ENCODE measurements at regions not wholly inside any gene's neighbourhood (a gene's known extent, or its start where the extent isn't known, plus 50 kb on each side); places are given as distances from the start of the nearest gene placed in this dataset.

DNA sequence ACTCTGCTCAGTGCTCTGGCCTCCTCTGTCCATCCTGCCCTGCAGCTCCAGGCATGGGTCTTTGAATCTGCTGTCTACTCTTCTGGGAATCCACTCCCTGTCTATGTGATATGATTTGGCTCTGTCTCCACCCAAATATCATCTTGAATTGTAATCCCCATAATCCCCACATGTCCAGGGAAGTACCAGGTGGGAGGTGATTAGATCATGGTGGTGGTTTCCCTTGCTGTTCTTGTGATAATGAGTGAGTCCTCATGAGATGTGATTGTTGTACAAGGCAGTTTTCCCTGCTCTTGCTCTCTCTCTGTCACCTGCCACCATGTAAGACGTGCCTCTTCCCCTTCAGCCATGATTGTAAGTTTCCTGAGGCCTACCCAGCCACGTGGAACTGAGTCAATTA lies 881.8 kb upstream of the ID2 start:
- no peaks in the 10 kb centered on the region for H3K27me3 Mint-ChIP-seq (ENCODE audit: unreplicated experiment)

DNA sequence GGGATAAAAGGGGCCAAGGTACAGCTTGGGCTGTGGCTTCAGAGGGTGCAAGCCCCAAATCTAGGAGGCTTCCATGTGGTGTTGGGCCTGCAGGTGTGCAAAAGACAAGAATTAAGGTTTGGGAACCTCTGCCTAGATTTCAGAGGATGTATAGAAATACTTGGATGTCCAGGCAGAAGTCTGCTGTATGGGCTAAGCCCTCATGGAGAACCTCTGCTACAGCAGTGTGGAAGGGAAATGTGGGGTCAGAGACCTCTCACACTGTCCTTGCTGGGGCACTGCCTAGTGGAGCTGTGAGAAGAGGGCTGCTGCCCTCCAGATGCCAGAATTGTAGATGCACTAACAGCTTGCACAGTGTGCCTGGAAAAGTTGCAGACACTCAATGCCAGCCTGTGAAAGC lies 880.6 kb upstream of the ID2 start:
- peaks cover 11% of the 10 kb centered on the region for H3K9me3 Mint-ChIP-seq (ENCODE audit: unreplicated experiment)
- no peak for DNase-seq
- no peak overlapping the region for H3K27ac Mint-ChIP-seq (ENCODE audit: unreplicated experiment)
- H3K27me3 Mint-ChIP-seq (ENCODE audit: unreplicated experiment), result no peaks in the 10 kb centered on the region
- H3K36me3 Mint-ChIP-seq (ENCODE audit: unreplicated experiment), result peaks cover 18% of the 10 kb centered on the region
- TF ChIP-seq, protein P1, sequence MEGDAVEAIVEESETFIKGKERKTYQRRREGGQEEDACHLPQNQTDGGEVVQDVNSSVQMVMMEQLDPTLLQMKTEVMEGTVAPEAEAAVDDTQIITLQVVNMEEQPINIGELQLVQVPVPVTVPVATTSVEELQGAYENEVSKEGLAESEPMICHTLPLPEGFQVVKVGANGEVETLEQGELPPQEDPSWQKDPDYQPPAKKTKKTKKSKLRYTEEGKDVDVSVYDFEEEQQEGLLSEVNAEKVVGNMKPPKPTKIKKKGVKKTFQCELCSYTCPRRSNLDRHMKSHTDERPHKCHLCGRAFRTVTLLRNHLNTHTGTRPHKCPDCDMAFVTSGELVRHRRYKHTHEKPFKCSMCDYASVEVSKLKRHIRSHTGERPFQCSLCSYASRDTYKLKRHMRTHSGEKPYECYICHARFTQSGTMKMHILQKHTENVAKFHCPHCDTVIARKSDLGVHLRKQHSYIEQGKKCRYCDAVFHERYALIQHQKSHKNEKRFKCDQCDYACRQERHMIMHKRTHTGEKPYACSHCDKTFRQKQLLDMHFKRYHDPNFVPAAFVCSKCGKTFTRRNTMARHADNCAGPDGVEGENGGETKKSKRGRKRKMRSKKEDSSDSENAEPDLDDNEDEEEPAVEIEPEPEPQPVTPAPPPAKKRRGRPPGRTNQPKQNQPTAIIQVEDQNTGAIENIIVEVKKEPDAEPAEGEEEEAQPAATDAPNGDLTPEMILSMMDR (IDR thresholded peaks at IDR 0.05; ENCODE audit: partially characterized antibody, unreplicated experiment), result no peak
- no peak overlapping the region for H3K4me3 Mint-ChIP-seq (ENCODE audit: unreplicated experiment)
- no peaks in the 10 kb centered on the region for H3K4me1 Mint-ChIP-seq (ENCODE audit: low read depth, unreplicated experiment)

More for the DNA sequence above, 881.8 kb upstream of the ID2 start:
- no peak for DNase-seq
- Mint-ChIP-seq H3K27ac (ENCODE audit: unreplicated experiment) (no peak overlapping the region), H3K4me1 (ENCODE audit: low read depth, unreplicated experiment) (no peaks in the 10 kb centered on the region), H3K9me3 (ENCODE audit: unreplicated experiment) (peaks cover 11% of the 10 kb centered on the region), H3K4me3 (ENCODE audit: unreplicated experiment) (no peak overlapping the region), H3K36me3 (ENCODE audit: unreplicated experiment) (peaks cover 16% of the 10 kb centered on the region)
- TF ChIP-seq, protein P1 (IDR thresholded peaks at IDR 0.05; ENCODE audit: partially characterized antibody, unreplicated experiment), result no peak

DNA sequence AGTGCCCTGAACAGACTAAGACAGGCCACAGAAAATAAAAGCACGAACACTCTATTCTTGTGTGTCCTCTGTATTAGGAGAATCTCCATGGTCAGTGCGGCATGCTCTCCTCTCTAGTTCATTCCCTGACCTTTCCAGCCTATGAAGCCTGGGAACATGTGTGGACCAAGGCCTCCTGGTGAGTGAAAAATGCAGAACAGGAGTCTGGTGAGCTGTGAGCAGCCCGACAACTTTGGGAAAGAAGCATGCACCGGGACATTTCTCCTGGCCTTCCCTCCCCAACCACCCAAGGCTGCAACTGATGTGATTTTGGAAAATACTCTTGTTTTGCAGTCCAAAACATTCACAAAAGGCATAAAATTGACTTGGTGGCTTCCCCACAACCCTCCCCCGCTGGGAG lies 878.3 kb upstream of the ID2 start:
- no peak for DNase-seq
- Mint-ChIP-seq H3K4me1 (ENCODE audit: low read depth, unreplicated experiment) (no peaks in the 10 kb centered on the region), H3K4me3 (ENCODE audit: unreplicated experiment) (no peak overlapping the region), H3K27me3 (ENCODE audit: unreplicated experiment) (no peaks in the 10 kb centered on the region), H3K36me3 (ENCODE audit: unreplicated experiment) (peaks cover 21% of the 10 kb centered on the region), H3K9me3 (ENCODE audit: unreplicated experiment) (peaks cover 8% of the 10 kb centered on the region), H3K27ac (ENCODE audit: unreplicated experiment) (no peak overlapping the region)
- TF ChIP-seq, protein P1 (IDR thresholded peaks at IDR 0.05; ENCODE audit: partially characterized antibody, unreplicated experiment), result no peak

DNA sequence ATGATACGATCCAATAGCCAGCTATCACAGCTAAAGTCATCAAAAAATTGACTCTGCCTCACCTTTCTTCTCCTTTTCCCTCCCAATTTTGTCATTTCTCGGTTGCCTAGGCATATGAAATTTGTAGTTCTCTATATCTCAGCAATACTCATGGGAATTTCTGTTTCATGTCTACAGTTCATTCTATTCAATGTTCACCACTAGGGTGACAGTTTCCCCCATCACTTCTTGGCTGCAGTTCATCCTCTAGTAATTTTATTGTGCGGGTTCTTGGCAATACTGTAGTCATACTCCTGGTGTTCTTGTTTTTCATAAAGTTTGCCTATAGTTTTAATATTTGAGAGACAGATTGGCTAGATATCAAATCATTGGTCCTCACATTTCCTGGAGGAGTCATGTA lies 872.2 kb upstream of the ID2 start:
- DNase-seq, result no peak
- Mint-ChIP-seq H3K27me3 (ENCODE audit: unreplicated experiment) (peaks cover 2% of the 10 kb centered on the region), H3K36me3 (ENCODE audit: unreplicated experiment) (peaks cover 5% of the 10 kb centered on the region), H3K27ac (ENCODE audit: unreplicated experiment) (no peak overlapping the region), H3K9me3 (ENCODE audit: unreplicated experiment) (peaks cover 2% of the 10 kb centered on the region), H3K4me1 (ENCODE audit: low read depth, unreplicated experiment) (no peaks in the 10 kb centered on the region), H3K4me3 (ENCODE audit: unreplicated experiment) (no peak overlapping the region)
- TF ChIP-seq, protein P1 (IDR thresholded peaks at IDR 0.05; ENCODE audit: partially characterized antibody, unreplicated experiment), result no peak

DNA sequence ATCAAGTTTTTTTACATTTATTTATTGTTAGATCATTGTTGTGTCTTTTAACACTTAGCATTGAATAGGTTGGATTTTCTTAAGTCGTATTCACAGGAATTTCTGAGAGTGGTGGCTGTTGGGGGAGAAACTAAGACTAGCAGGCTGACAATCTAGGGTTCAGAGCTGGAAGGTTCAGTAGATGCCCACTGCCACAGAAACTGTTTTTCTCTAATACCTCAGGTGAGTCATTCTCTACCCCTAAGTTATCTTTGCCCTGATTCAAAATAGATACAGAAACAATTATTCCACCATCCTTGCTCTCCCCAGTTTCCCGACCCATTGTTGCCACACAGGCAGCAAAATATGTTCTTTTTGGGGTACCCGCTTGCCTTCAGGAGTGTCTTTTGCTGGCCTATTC lies 870.8 kb upstream of the ID2 start:
- H3K27me3 Mint-ChIP-seq (ENCODE audit: unreplicated experiment), result peaks cover 2% of the 10 kb centered on the region
- TF ChIP-seq, protein P1 (IDR thresholded peaks at IDR 0.05; ENCODE audit: partially characterized antibody, unreplicated experiment), result no peak

More for the DNA sequence above, 870.8 kb upstream of the ID2 start:
- Mint-ChIP-seq H3K27ac (ENCODE audit: unreplicated experiment) (no peak overlapping the region), H3K4me1 (ENCODE audit: low read depth, unreplicated experiment) (no peaks in the 10 kb centered on the region), H3K36me3 (ENCODE audit: unreplicated experiment) (peaks cover 5% of the 10 kb centered on the region), H3K9me3 (ENCODE audit: unreplicated experiment) (peaks cover 2% of the 10 kb centered on the region), H3K4me3 (ENCODE audit: unreplicated experiment) (no peak overlapping the region)
- no peak for DNase-seq
